ENCODE measurements at regions not wholly inside any gene's neighbourhood (a gene's known extent, or its start where the extent isn't known, plus 50 kb on each side); places are given as distances from the start of the nearest gene placed in this dataset.
"Not testable (repeated sequence)": the region's sequence is repeated elsewhere in the genome, so short reads cannot be mapped to it uniquely, and the experiment has no call there.

- peaks cover 0 to 7% (median 0%) of the 10 kb centered on the region in 4 donors for H3K9me3 ChIP-seq
- intact Hi-C loops (cut with DNase I): no loop called here
- H3K27ac ChIP-seq (replicated peaks in 1 of 4): no peak overlapping the region
- no peak for DNase-seq (ENCODE audit: extremely low spot score)
- 88% methylated on average over 4 of the region's 4 CpGs for WGBS
- H3K4me1 ChIP-seq: no peaks in the 10 kb centered on the region
- no peak for TF ChIP-seq EP300 (IDR thresholded peaks at IDR 0.05)
- H3K4me3 ChIP-seq: no peak overlapping the region
- no peaks in the 10 kb centered on the region for H3K27me3 ChIP-seq
- H3K36me3 ChIP-seq: no peaks in the 10 kb centered on the region
Observed at GRCh38 chr6:22765015-22765414, 195.6 kb downstream of the HDGFL1 start.

- Histone ChIP-seq H3K9me3 (no peaks in the 10 kb centered on the region), H3K4me1 (no peaks in the 10 kb centered on the region), H3K27me3 (no peaks in the 10 kb centered on the region), H3K36me3 (no peaks in the 10 kb centered on the region), H3K27ac (replicated peaks in 1 of 4) (no peak overlapping the region), H3K4me3 (no peak overlapping the region)
- DNase-seq (ENCODE audit: extremely low spot score): no peak
- TF ChIP-seq POLR2AphosphoS5 (IDR thresholded peaks at IDR 0.05) (no peak), CTCF (IDR thresholded peaks at IDR 0.05) (no peak), EP300 (IDR thresholded peaks at IDR 0.05) (no peak), POLR2A (IDR thresholded peaks at IDR 0.05; ENCODE audit: low read depth) (no peak)
- intact Hi-C loops (cut with DNase I): no loop called here
- 97% methylated on average over 4 of the region's 4 CpGs for WGBS
Observed at GRCh38 chr6:22766979-22767378, 197.6 kb downstream of the HDGFL1 start.

GRCh38 chr6:22770054-22770453 lies 200.7 kb downstream of the HDGFL1 start:
- WGBS: 79% methylated on average over 1 of the region's 1 CpG

GRCh38 chr6:22774129-22774528 lies 204.8 kb downstream of the HDGFL1 start:
- no peaks in the 10 kb centered on the region for H3K36me3 ChIP-seq
- no peak for DNase-seq (ENCODE audit: extremely low spot score)
- H3K27ac ChIP-seq (replicated peaks in 1 of 4): no peak overlapping the region
- intact Hi-C loops (cut with DNase I): no loop called here
- no peak overlapping the region for H3K4me3 ChIP-seq
- no peaks in the 10 kb centered on the region for H3K27me3 ChIP-seq
- no peaks in the 10 kb centered on the region for H3K4me1 ChIP-seq
- TF ChIP-seq POLR2A (IDR thresholded peaks at IDR 0.05; ENCODE audit: low read depth) (no peak), POLR2AphosphoS5 (IDR thresholded peaks at IDR 0.05) (no peak)
- 88% methylated on average over 2 of the region's 2 CpGs for WGBS
- peaks cover 0 to 16% (median 12%) of the 10 kb centered on the region in 4 donors for H3K9me3 ChIP-seq

More at GRCh38 chr6:22770054-22770453, 200.7 kb downstream of the HDGFL1 start:
- H3K27ac ChIP-seq (replicated peaks in 1 of 4): no peak overlapping the region
- no peaks in the 10 kb centered on the region for H3K4me1 ChIP-seq
- H3K4me3 ChIP-seq: no peak overlapping the region
- intact Hi-C loops (cut with DNase I): no loop called here
- no peaks in the 10 kb centered on the region for H3K36me3 ChIP-seq
- no peak for DNase-seq (ENCODE audit: extremely low spot score)
- H3K9me3 ChIP-seq: no peaks in the 10 kb centered on the region
- TF ChIP-seq POLR2AphosphoS5 (IDR thresholded peaks at IDR 0.05): no peak
- TF ChIP-seq EP300 (IDR thresholded peaks at IDR 0.05): no peak
- no peak for TF ChIP-seq CTCF (IDR thresholded peaks at IDR 0.05)
- TF ChIP-seq POLR2A (IDR thresholded peaks at IDR 0.05; ENCODE audit: low read depth): no peak
- H3K27me3 ChIP-seq: no peaks in the 10 kb centered on the region

- H3K4me3 ChIP-seq; intact Hi-C loops (cut with DNase I); H3K27me3 ChIP-seq; H3K36me3 ChIP-seq; DNase-seq (ENCODE audit: extremely low spot score); H3K27ac ChIP-seq (replicated peaks in 1 of 4); H3K4me1 ChIP-seq: not testable (repeated sequence)
- peaks cover 0 to 19% (median 18%) of the 10 kb centered on the region in 4 donors for H3K9me3 ChIP-seq
- whole genome bisulfite sequencing: 53% methylated on average over 1 of the region's 1 CpG
Observed at GRCh38 chr6:22778438-22778837, 209.1 kb downstream of the HDGFL1 start.

- WGBS: 100% methylated on average over 2 of the region's 2 CpGs
- TF ChIP-seq POLR2A (IDR thresholded peaks at IDR 0.05; ENCODE audit: low read depth): no peak
- no peak for TF ChIP-seq EP300 (IDR thresholded peaks at IDR 0.05)
- TF ChIP-seq CTCF (IDR thresholded peaks at IDR 0.05): no peak
- TF ChIP-seq POLR2AphosphoS5 (IDR thresholded peaks at IDR 0.05): no peak
Observed at GRCh38 chr6:22779062-22779461, 209.7 kb downstream of the HDGFL1 start.

More at GRCh38 chr6:22779062-22779461, 209.7 kb downstream of the HDGFL1 start:
- DNase-seq (ENCODE audit: extremely low spot score): no peak
- Histone ChIP-seq H3K27ac (replicated peaks in 1 of 4) (no peak overlapping the region), H3K4me3 (no peak overlapping the region), H3K9me3 (peaks cover 0 to 19% (median 18%) of the 10 kb centered on the region in 4 donors), H3K27me3 (no peaks in the 10 kb centered on the region), H3K4me1 (peaks cover 0 to 2% (median 0%) of the 10 kb centered on the region in 4 donors), H3K36me3 (no peaks in the 10 kb centered on the region)
- intact Hi-C loops (cut with DNase I): no loop called here

Data from esophagus muscularis mucosa (tissue), 4 donors.